SK-N-SH (cell line): ENCODE measurements at regions not wholly inside any gene's neighbourhood (a gene's known extent, or its start where the extent isn't known, plus 50 kb on each side); places are given as distances from the start of the nearest gene placed in this dataset.

ENCODE experiments used
- CHD2 ChIP-seq: fragments of 150-350 bp; IDR thresholded peaks from 2 replicates; pipeline ENCODE4 v1.6.1; 2018; ENCODE audit warnings: low read length; ENCODE audit not compliant: partially characterized antibody
- CTCF ChIP-seq: fragments of 200-600 bp; sonication (generic); IDR thresholded peaks from 2 replicates; pipeline ENCODE4 v1.6.1; 2017; ENCODE audit warnings: antibody characterized with exemption, mild to moderate bottlenecking, moderate library complexity
- EP300 ChIP-seq, 2 experiments: IDR thresholded peaks; 2 replicates each; pipeline versions ENCODE4 v1.4.0 to v1.6.1; 2012; ENCODE audit warnings: borderline replicate concordance in 1 of 2, low read depth in 1 of 2, low read length in 1 of 2
- EZH2phosphoT487 ChIP-seq: fragments of 200-600 bp; sonication (generic); IDR thresholded peaks from 2 replicates; pipeline ENCODE4 v1.6.1; 2017; ENCODE audit warnings: low read depth, mixed run types, mild to moderate bottlenecking, antibody characterized with exemption, moderate library complexity, borderline replicate concordance
- GABPA ChIP-seq: IDR thresholded peaks from 2 replicates; pipeline ENCODE4 v1.4.0; 2012; ENCODE audit warnings: low read depth, mild to moderate bottlenecking
- MAX ChIP-seq: IDR thresholded peaks from 2 replicates; pipeline ENCODE4 v1.4.0; 2012; ENCODE audit warnings: low read depth
- RCOR1 ChIP-seq: fragments of 150-350 bp; IDR thresholded peaks from 2 replicates; pipeline ENCODE4 v1.6.1; 2017; ENCODE audit warnings: antibody characterized with exemption, low read length
- REST ChIP-seq: IDR thresholded peaks from 2 replicates; pipeline ENCODE4 v1.6.1; 2012; ENCODE audit warnings: mild to moderate bottlenecking, low read depth, low read length, moderate library complexity
- RXRA ChIP-seq: IDR thresholded peaks from 2 replicates; pipeline ENCODE4 v1.4.0; 2012; ENCODE audit warnings: low read depth, mild to moderate bottlenecking, borderline replicate concordance
- USF1 ChIP-seq: IDR thresholded peaks from 2 replicates; pipeline ENCODE4 v1.4.0; 2012; ENCODE audit warnings: low read depth, borderline replicate concordance
- USF2 ChIP-seq: fragments of 150-350 bp; IDR thresholded peaks from 2 replicates; pipeline ENCODE4 v1.6.1; 2017; ENCODE audit warnings: antibody characterized with exemption, low read length, low read depth, borderline replicate concordance
- YY1 ChIP-seq: IDR thresholded peaks from 2 replicates; pipeline ENCODE4 v1.4.0; 2012; ENCODE audit warnings: low read depth, mild to moderate bottlenecking
- ZBTB33 ChIP-seq: IDR thresholded peaks from 2 replicates; pipeline ENCODE4 v1.4.0; 2012; ENCODE audit warnings: low read depth, borderline replicate concordance

GRCh38 chr7:49093218-49093617 lies 168.9 kb downstream of the CDC14C start:
- TF ChIP-seq MAX = no peak
- no peak for TF ChIP-seq RXRA
- TF ChIP-seq EZH2phosphoT487 = no peak
- no peak for TF ChIP-seq CTCF
- TF ChIP-seq ZBTB33 = no peak
- no peak for TF ChIP-seq EP300 (IDR thresholded peaks at IDR 0.05; ENCODE audit: borderline replicate concordance in 1 of 2, low read depth in 1 of 2, low read length in 1 of 2)
- TF ChIP-seq USF2 = no peak
- no peak for TF ChIP-seq GABPA
- TF ChIP-seq RCOR1 = no peak
- TF ChIP-seq USF1 = no peak
- TF ChIP-seq REST = no peak
- TF ChIP-seq YY1 = no peak
- TF ChIP-seq CHD2 = no peak
